ENCODE measurements at regions not wholly inside any gene's neighbourhood (a gene's known extent, or its start where the extent isn't known, plus 50 kb on each side); places are given as distances from the start of the nearest gene placed in this dataset.

GRCh38 chr15:35833581-35833980 is 287.6 kb upstream of the DPH6 start:
- no peak overlapping the region for H3K27ac ChIP-seq
- H3K36me3 ChIP-seq, result no peaks in the 10 kb centered on the region
- H3K4me3 ChIP-seq (ENCODE audit: low read depth, low read length), result no peak overlapping the region
- DNase-seq, result no peak
- no peaks in the 10 kb centered on the region for H3K9me3 ChIP-seq (ENCODE audit: severe bottlenecking)
- H3K27me3 ChIP-seq (ENCODE audit: insufficient read depth, low read depth, severe bottlenecking), result no peaks in the 10 kb centered on the region
- no peak for TF ChIP-seq CTCF (IDR thresholded peaks at IDR 0.05; ENCODE audit: low read depth, low read length)

- H3K27me3 ChIP-seq (ENCODE audit: insufficient read depth, low read depth, severe bottlenecking), result no peaks in the 10 kb centered on the region
- no peak overlapping the region for H3K4me3 ChIP-seq (ENCODE audit: low read depth, low read length)
- TF ChIP-seq CTCF (IDR thresholded peaks at IDR 0.05; ENCODE audit: low read depth, low read length), result no peak
- H3K27ac ChIP-seq, result no peak overlapping the region
- DNase-seq, result no peak
- no peaks in the 10 kb centered on the region for H3K9me3 ChIP-seq (ENCODE audit: severe bottlenecking)
- H3K36me3 ChIP-seq, result no peaks in the 10 kb centered on the region
These were observed 288.4 kb upstream of the DPH6 start for GRCh38 chr15:35834216-35834830.

GRCh38 chr15:35834866-35835265 is 288.9 kb upstream of the DPH6 start:
- no peak for TF ChIP-seq CTCF (IDR thresholded peaks at IDR 0.05; ENCODE audit: low read depth, low read length)
- H3K36me3 ChIP-seq, result no peaks in the 10 kb centered on the region
- H3K9me3 ChIP-seq (ENCODE audit: severe bottlenecking), result no peaks in the 10 kb centered on the region
- no peak overlapping the region for H3K4me3 ChIP-seq (ENCODE audit: low read depth, low read length)
- no peak overlapping the region for H3K27ac ChIP-seq
- H3K27me3 ChIP-seq (ENCODE audit: insufficient read depth, low read depth, severe bottlenecking), result no peaks in the 10 kb centered on the region
- DNase-seq, result no peak

- TF ChIP-seq CTCF (IDR thresholded peaks at IDR 0.05; ENCODE audit: low read depth, low read length), result no peak
- Histone ChIP-seq H3K4me3 (ENCODE audit: low read depth, low read length) (no peak overlapping the region), H3K36me3 (no peaks in the 10 kb centered on the region), H3K27me3 (ENCODE audit: insufficient read depth, low read depth, severe bottlenecking) (no peaks in the 10 kb centered on the region), H3K9me3 (ENCODE audit: severe bottlenecking) (no peaks in the 10 kb centered on the region), H3K27ac (no peak overlapping the region)
- no peak for DNase-seq
These were observed 292.6 kb upstream of the DPH6 start for GRCh38 chr15:35838424-35839111.

- Histone ChIP-seq H3K9me3 (ENCODE audit: severe bottlenecking) (no peaks in the 10 kb centered on the region), H3K4me3 (ENCODE audit: low read depth, low read length) (no peak overlapping the region), H3K27ac (no peak overlapping the region), H3K36me3 (no peaks in the 10 kb centered on the region), H3K27me3 (ENCODE audit: insufficient read depth, low read depth, severe bottlenecking) (no peaks in the 10 kb centered on the region)
- DNase-seq, result no peak
- no peak for TF ChIP-seq CTCF (IDR thresholded peaks at IDR 0.05; ENCODE audit: low read depth, low read length)
These were observed 296.7 kb upstream of the DPH6 start for GRCh38 chr15:35842631-35843030.

GRCh38 chr15:35843498-35843897 is 297.5 kb upstream of the DPH6 start:
- Histone ChIP-seq H3K27me3 (ENCODE audit: insufficient read depth, low read depth, severe bottlenecking) (no peaks in the 10 kb centered on the region), H3K27ac (no peak overlapping the region), H3K4me3 (ENCODE audit: low read depth, low read length) (no peak overlapping the region), H3K36me3 (no peaks in the 10 kb centered on the region), H3K9me3 (ENCODE audit: severe bottlenecking) (no peaks in the 10 kb centered on the region)
- DNase-seq, result no peak
- no peak for TF ChIP-seq CTCF (IDR thresholded peaks at IDR 0.05; ENCODE audit: low read depth, low read length)
